PC-3 (cell line): ENCODE measurements at regions not wholly inside any gene's neighbourhood (a gene's known extent, or its start where the extent isn't known, plus 50 kb on each side); places are given as distances from the start of the nearest gene placed in this dataset.
"Not testable (repeated sequence)": the region's sequence is repeated elsewhere in the genome, so short reads cannot be mapped to it uniquely, and the experiment has no call there.

Experiments
- ATAC-seq: fragments of 200-7000 bp; cut with Tn5 transposase; 2 replicates; pipeline ENCODE4 v1.9.1; 2020; ENCODE audit warnings: mild to moderate bottlenecking, moderate library complexity
- BruUV-seq: library from RNA; stranded (reverse); fragments of 400-500 nt; replicated peaks from 2 replicates; lab custom pipeline; 2021; lab: Mats Ljungman, UMichigan
- CTCF ChIA-PET: fragments of 300-600 bp; sonication (Branson Sonifier 250); formaldehyde crosslinking; loops from one replicate; lab custom pipeline; 2022; ENCODE audit warnings: antibody characterized with exemption; lab: Charles Lee
- POLR2A ChIA-PET: fragments of 300-600 bp; sonication (Branson Sonifier 250); formaldehyde crosslinking; loops from one replicate; lab custom pipeline; 2022; ENCODE audit warnings: antibody characterized with exemption; ENCODE audit not compliant: unreplicated experiment; lab: Charles Lee
- DNase-seq: peaks from one replicate; pipeline ENCODE4 v3.0.0-alpha.2; 2015
- H2AFZ ChIP-seq: fragments of 300-600 bp; sonication (generic); 2 replicates; pipeline ENCODE4 v1.6.0; 2016; ENCODE audit warnings: antibody characterized with exemption, low read length
- H3F3A ChIP-seq: fragments of 300-600 bp; sonication (generic); one replicate; pipeline ENCODE4 v1.6.0; 2017; ENCODE audit warnings: antibody characterized with exemption, low read length, control low read depth, mild to moderate bottlenecking; ENCODE audit not compliant: unreplicated experiment
- H3K27ac ChIP-seq: fragments of 300-600 bp; sonication (generic); 2 replicates; pipeline ENCODE4 v1.5.1; 2016; ENCODE audit warnings: mild to moderate bottlenecking, low read length
- H3K27me3 ChIP-seq: fragments of 300-600 bp; sonication (generic); 2 replicates; pipeline ENCODE4 v1.6.1; 2016; ENCODE audit warnings: low read length, mixed read lengths
- H3K36me3 ChIP-seq: fragments of 300-600 bp; sonication (generic); 2 replicates; pipeline ENCODE4 v1.6.1; 2016; ENCODE audit warnings: low read depth, mixed run types, low read length, mixed read lengths
- H3K4me1 ChIP-seq: fragments of 300-600 bp; sonication (generic); 2 replicates; pipeline ENCODE4 v1.5.1; 2016; ENCODE audit warnings: low read length; ENCODE audit not compliant: insufficient read depth
- H3K4me2 ChIP-seq: fragments of 300-600 bp; sonication (generic); 2 replicates; pipeline ENCODE4 v1.6.0; 2016; ENCODE audit warnings: low read length
- H3K4me3 ChIP-seq: fragments of 300-600 bp; sonication (generic); 2 replicates; pipeline ENCODE4 v1.5.1; 2016; ENCODE audit warnings: mild to moderate bottlenecking, low read length, mixed read lengths
- H3K79me2 ChIP-seq: fragments of 300-600 bp; sonication (generic); 2 replicates; pipeline ENCODE4 v1.6.1; 2017; ENCODE audit warnings: low read length, mixed read lengths
- H3K9ac ChIP-seq: fragments of 300-600 bp; sonication (generic); 2 replicates; pipeline ENCODE4 v1.6.0; 2016; ENCODE audit warnings: mild to moderate bottlenecking, low read length
- H3K9me2 ChIP-seq: fragments of 300-600 bp; sonication (generic); replicated peaks from 2 replicates; pipeline ENCODE4 v1.6.1; 2016; ENCODE audit warnings: mixed run types, low read length, mixed read lengths
- H3K9me3 ChIP-seq: fragments of 300-600 bp; sonication (generic); 2 replicates; pipeline ENCODE4 v1.6.1; 2016; ENCODE audit warnings: low read length, mixed read lengths
- H4K20me1 ChIP-seq: fragments of 300-600 bp; sonication (generic); 2 replicates; pipeline ENCODE4 v1.6.1; 2016; ENCODE audit warnings: low read length, mixed read lengths
- intact Hi-C: fragments of 100-400 bp; cut with micrococcal nuclease; formaldehyde crosslinking; loops from 2 replicates; pipeline ENCODE4 v1.9.0; 2023

- POLR2A ChIA-PET, H3K9me3 ChIP-seq, ATAC-seq, CTCF ChIA-PET, H3F3A ChIP-seq, H3K79me2 ChIP-seq, H3K4me3 ChIP-seq, H3K9me2 ChIP-seq, H3K27me3 ChIP-seq, H3K27ac ChIP-seq, H3K36me3 ChIP-seq, H4K20me1 ChIP-seq, intact Hi-C loops, H3K9ac ChIP-seq, H2AFZ ChIP-seq, H3K4me1 ChIP-seq, H3K4me2 ChIP-seq: not testable (repeated sequence)
- BruUV-seq = TSS peak; percentile 45
- DNase-seq = peak; percentile 0
Measured at GRCh38 chr16:90166679-90167556, 89.8 kb upstream of the PRDM7 start.

GRCh38 chr16:90151027-90151426, 73.9 kb upstream of the PRDM7 start:
- DNase-seq, H3K36me3 ChIP-seq, H3K4me2 ChIP-seq, H2AFZ ChIP-seq, CTCF ChIA-PET, H3K9me2 ChIP-seq, H3K4me3 ChIP-seq, H3K27ac ChIP-seq, POLR2A ChIA-PET, H4K20me1 ChIP-seq, H3K79me2 ChIP-seq, H3K27me3 ChIP-seq, intact Hi-C loops, ATAC-seq, H3K9ac ChIP-seq, BruUV-seq, H3F3A ChIP-seq, H3K4me1 ChIP-seq, H3K9me3 ChIP-seq: not testable (repeated sequence)
